Adrenal gland (tissue), 9 donors: ENCODE measurements at regions not wholly inside any gene's neighbourhood (a gene's known extent, or its start where the extent isn't known, plus 50 kb on each side); places are given as distances from the start of the nearest gene placed in this dataset.

Experiments
- DNase-seq, 7 donors: peaks; one replicate each; pipeline ENCODE4 v3.0.0-alpha.2; 2019 to 2020
- H3K27ac ChIP-seq, 5 donors: fragments of 200-600 bp; sonication (generic) in 4 of 5; 1 replicate in 3 of 5; 2 replicates in 2 of 5; pipeline versions ENCODE4 v1.5.1 to v1.8.0; 2016 to 2020; ENCODE audit warnings: mild to moderate bottlenecking in 1 of 5
- H3K27me3 ChIP-seq: fragments of 200-600 bp; 2 replicates; pipeline ENCODE4 v1.8.0; 2021
- H3K36me3 ChIP-seq, 2 donors: fragments of 200-600 bp; replicated peaks in 1 of 2; 1 replicate in 1 of 2; 2 replicates in 1 of 2; pipeline versions ENCODE4 v1.5.1 to v1.8.0; 2018 to 2022
- H3K4me1 ChIP-seq, 2 donors: fragments of 200-600 bp; replicated peaks in 1 of 2; 1 replicate in 1 of 2; 2 replicates in 1 of 2; pipeline versions ENCODE4 v1.5.1 to v1.8.0; 2018 to 2021
- H3K4me3 ChIP-seq, 4 donors: fragments of 200-600 bp; sonication (generic) in 3 of 4; one replicate each; pipeline ENCODE4 v1.5.1; 2016 to 2018
- H3K9me3 ChIP-seq, 3 donors: fragments of 200-600 bp; sonication (generic) in 1 of 3; replicated peaks in 1 of 3; 1 replicate in 2 of 3; 2 replicates in 1 of 3; pipeline versions ENCODE4 v1.5.1 to v1.8.0; 2016 to 2021
- POLR2A ChIP-seq, 2 donors: fragments of 450-650 bp; IDR thresholded peaks; one replicate each; pipeline ENCODE4 v1.6.1; 2017; ENCODE audit warnings: antibody characterized with exemption in 2 of 2, mild to moderate bottlenecking in 2 of 2, moderate library complexity in 1 of 2
- WGBS, 4 donors: extraction: QIAGEN DNeasy Blood & Tissue Kit in 2 of 4; methylation state at CpG; one replicate each; pipeline versions ENCODE4 v1.1.5 to v1.1.7; 2013 to 2017; 5-methylcytosine and 5-hydroxymethylcytosine counted together
- intact Hi-C, 2 donors: fragments of 100-400 bp; cut with DNase I; formaldehyde crosslinking; loops; one replicate each; pipeline versions ENCODE4 v1.14.1 to v1.15.0; 2022 to 2023
- TF ChIP-seq, protein P1 (sequence below), 6 experiments: fragments of 450-650 bp in 4 of 6; fragments of 200-600 bp in 2 of 6; sonication (generic) in 1 of 6; IDR thresholded peaks; 1 replicate in 5 of 6; 2 replicates in 1 of 6; pipeline versions ENCODE4 v1.5.1 to v1.8.0; 2016 to 2021; ENCODE audit warnings: antibody characterized with exemption in 6 of 6, mild to moderate bottlenecking in 2 of 6, moderate library complexity in 1 of 6
- donor health status: healthy with polysubstance abuse.
- donor health status: Bipolar disorder and iron deficiency.
- donor health status: DM: yes; HTN: yes; CAD: no.
- donor health status: DM: no; HTN: no; CAD: no.
- donor health status: DM: no; HTN: no; CAD: no.

DNA sequence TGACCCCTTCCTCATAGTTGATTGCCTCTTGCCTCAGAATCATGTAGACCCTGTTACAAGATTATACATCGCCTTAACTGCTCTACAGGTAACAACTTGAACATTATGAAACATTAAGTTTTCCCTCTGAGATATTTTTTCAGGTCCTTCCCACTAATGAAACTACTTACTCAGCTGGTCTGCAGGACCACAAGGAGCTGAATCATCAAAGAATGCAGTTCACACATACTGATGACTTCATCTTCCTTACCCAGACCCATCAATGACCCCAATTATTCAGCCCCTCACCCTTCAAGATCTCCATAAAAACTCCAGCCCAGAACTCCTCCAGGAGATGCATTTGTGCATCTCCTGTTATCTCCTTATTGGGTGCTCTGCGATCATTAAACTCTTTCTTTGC is 720.9 kb downstream of the RAPGEF2 start:
- intact Hi-C loops: no loop called here
- Histone ChIP-seq H3K27me3 (no peaks in the 10 kb centered on the region), H3K36me3 (no peaks in the 10 kb centered on the region), H3K9me3 (peaks cover 0 to 3% (median 0%) of the 10 kb centered on the region in 3 donors), H3K4me1 (no peaks in the 10 kb centered on the region), H3K4me3 (no peak overlapping the region), H3K27ac (no peak overlapping the region)
- no peak for DNase-seq
- WGBS, 4 donors: 72 to 82% (median 78%) methylated on average over 2 of the region's 2 CpGs
- no peak for TF ChIP-seq POLR2A (IDR thresholded peaks at IDR 0.05)
- TF ChIP-seq, protein P1, sequence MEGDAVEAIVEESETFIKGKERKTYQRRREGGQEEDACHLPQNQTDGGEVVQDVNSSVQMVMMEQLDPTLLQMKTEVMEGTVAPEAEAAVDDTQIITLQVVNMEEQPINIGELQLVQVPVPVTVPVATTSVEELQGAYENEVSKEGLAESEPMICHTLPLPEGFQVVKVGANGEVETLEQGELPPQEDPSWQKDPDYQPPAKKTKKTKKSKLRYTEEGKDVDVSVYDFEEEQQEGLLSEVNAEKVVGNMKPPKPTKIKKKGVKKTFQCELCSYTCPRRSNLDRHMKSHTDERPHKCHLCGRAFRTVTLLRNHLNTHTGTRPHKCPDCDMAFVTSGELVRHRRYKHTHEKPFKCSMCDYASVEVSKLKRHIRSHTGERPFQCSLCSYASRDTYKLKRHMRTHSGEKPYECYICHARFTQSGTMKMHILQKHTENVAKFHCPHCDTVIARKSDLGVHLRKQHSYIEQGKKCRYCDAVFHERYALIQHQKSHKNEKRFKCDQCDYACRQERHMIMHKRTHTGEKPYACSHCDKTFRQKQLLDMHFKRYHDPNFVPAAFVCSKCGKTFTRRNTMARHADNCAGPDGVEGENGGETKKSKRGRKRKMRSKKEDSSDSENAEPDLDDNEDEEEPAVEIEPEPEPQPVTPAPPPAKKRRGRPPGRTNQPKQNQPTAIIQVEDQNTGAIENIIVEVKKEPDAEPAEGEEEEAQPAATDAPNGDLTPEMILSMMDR (IDR thresholded peaks at IDR 0.05): no peak

DNA sequence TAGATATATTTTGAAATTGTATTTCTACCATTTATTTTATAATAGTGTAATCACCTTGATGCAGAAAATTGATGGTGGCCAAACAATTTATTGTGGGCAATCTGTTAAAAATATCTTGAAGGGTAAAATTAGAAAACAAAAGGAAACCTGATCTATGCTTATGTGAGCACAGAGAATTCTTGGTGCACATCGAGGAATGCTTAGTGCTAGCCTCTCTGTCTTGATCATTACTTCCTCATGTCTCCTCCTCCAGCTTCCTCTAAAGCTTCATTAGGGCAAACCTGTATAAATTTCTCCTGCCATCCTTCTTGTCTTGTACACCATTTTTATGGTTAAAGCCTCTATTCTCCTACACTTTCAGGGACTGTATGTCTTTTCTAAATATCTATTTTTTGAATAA is 725.8 kb downstream of the RAPGEF2 start:
- H3K27ac ChIP-seq: no peak overlapping the region
- DNase-seq: no peak
- TF ChIP-seq, protein P1 (IDR thresholded peaks at IDR 0.05): no peak
- TF ChIP-seq POLR2A (IDR thresholded peaks at IDR 0.05): no peak
- no peaks in the 10 kb centered on the region for H3K36me3 ChIP-seq
- no peaks in the 10 kb centered on the region for H3K27me3 ChIP-seq
- H3K9me3 ChIP-seq: no peaks in the 10 kb centered on the region
- intact Hi-C loops: no loop called here
- no peaks in the 10 kb centered on the region for H3K4me1 ChIP-seq
- 53 to 74% (median 59%) methylated on average over 1 of the region's 1 CpG for WGBS, 4 donors
- no peak overlapping the region for H3K4me3 ChIP-seq

DNA sequence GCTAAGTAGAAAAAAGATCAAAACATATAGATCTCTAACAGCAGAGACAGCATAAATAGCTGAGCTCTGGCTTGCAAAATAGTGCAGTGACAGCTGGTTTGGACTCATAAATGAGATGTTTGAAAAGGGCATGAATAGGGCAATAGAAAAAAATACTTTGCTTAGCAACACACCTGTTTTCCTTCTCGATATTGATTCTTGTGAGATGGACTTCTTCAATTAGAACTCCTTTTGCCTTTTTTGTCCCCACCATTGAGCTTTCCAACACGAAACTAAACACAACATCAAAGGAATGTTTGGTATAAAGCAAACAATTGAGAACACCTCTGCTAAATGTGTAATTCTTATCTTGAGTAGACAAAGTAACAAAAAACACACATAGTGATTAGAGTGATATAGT is 726.3 kb downstream of the RAPGEF2 start:
- DNase-seq: no peak
- intact Hi-C loops: no loop called here
- WGBS, 4 donors: 60 to 72% (median 66%) methylated on average over 2 of the region's 2 CpGs
- H3K27ac ChIP-seq: no peak overlapping the region
- TF ChIP-seq POLR2A (IDR thresholded peaks at IDR 0.05): no peak
- TF ChIP-seq, protein P1 (IDR thresholded peaks at IDR 0.05): no peak
- no peaks in the 10 kb centered on the region for H3K9me3 ChIP-seq
- no peaks in the 10 kb centered on the region for H3K4me1 ChIP-seq
- H3K27me3 ChIP-seq: no peaks in the 10 kb centered on the region
- no peak overlapping the region for H3K4me3 ChIP-seq
- no peaks in the 10 kb centered on the region for H3K36me3 ChIP-seq

DNA sequence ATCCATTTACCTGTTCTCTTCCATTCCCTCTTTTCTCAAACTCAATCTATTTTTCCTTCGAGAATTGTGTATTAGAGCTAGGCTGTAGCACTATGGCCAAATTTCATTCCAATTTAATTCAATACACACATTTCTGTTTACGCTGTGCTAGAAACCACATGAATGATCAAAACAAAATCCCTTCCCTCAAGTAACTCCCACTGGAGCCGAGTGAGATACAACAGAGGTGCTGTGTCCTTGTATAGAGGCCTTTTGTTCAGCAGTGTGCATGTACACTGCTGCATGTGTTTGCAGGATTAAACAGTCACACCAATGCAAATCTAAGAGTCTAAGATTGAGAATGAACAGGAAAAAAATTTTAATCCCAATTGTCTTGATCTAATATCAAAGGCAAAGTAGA is 734.2 kb downstream of the RAPGEF2 start:
- H3K4me1 ChIP-seq: no peaks in the 10 kb centered on the region
- H3K27me3 ChIP-seq: no peaks in the 10 kb centered on the region
- H3K27ac ChIP-seq: no peak overlapping the region
- intact Hi-C loops: no loop called here
- WGBS, 4 donors: 76 to 86% (median 82%) methylated on average over 3 of the region's 3 CpGs
- H3K4me3 ChIP-seq: no peak overlapping the region
- no peak for DNase-seq
- no peak for TF ChIP-seq POLR2A (IDR thresholded peaks at IDR 0.05)
- TF ChIP-seq, protein P1 (IDR thresholded peaks at IDR 0.05): no peak
- H3K9me3 ChIP-seq: no peaks in the 10 kb centered on the region
- no peaks in the 10 kb centered on the region for H3K36me3 ChIP-seq
